ENCODE measurements at regions not wholly inside any gene's neighbourhood (a gene's known extent, or its start where the extent isn't known, plus 50 kb on each side); places are given as distances from the start of the nearest gene placed in this dataset.

- WGBS, 2 donors (ENCODE audit: low coverage in 1 of 2), result 85 to 88% methylated on average over 3 of the region's 3 CpGs
- H3K36me3 ChIP-seq, result no peaks in the 10 kb centered on the region
- H3K27ac ChIP-seq, result no peak overlapping the region
- no peak for ATAC-seq
- no peak overlapping the region for H3K4me3 ChIP-seq
- no peaks in the 10 kb centered on the region for H3K27me3 ChIP-seq
- no peaks in the 10 kb centered on the region for H3K9me3 ChIP-seq
- peaks cover 0 to 9% (median 0%) of the 10 kb centered on the region in 3 donors for H3K4me1 ChIP-seq
- TF ChIP-seq POLR2AphosphoS5 (IDR thresholded peaks at IDR 0.05) (no peak), CTCF (IDR thresholded peaks at IDR 0.05) (no peak), POLR2A (IDR thresholded peaks at IDR 0.05) (no peak), EP300 (IDR thresholded peaks at IDR 0.05) (no peak)
These were observed 337.0 kb downstream of the IPO8 start for GRCh38 chr12:30358671-30359070.

- Histone ChIP-seq H3K27me3 (no peaks in the 10 kb centered on the region), H3K4me3 (no peak overlapping the region), H3K4me1 (peaks cover 0 to 9% (median 0%) of the 10 kb centered on the region in 3 donors), H3K27ac (no peak overlapping the region), H3K36me3 (no peaks in the 10 kb centered on the region), H3K9me3 (no peaks in the 10 kb centered on the region)
- 45 to 59% methylated on average over 6 to 7 of the region's 7 CpGs for WGBS, 2 donors (ENCODE audit: low coverage in 1 of 2)
- ATAC-seq, result peak; percentile 50
- no peak for TF ChIP-seq EP300 (IDR thresholded peaks at IDR 0.05)
- TF ChIP-seq CTCF (IDR thresholded peaks at IDR 0.05), result no peak
- TF ChIP-seq POLR2A (IDR thresholded peaks at IDR 0.05), result no peak
- TF ChIP-seq POLR2AphosphoS5 (IDR thresholded peaks at IDR 0.05), result no peak
These were observed 337.7 kb downstream of the IPO8 start for GRCh38 chr12:30357766-30358490.

- H3K36me3 ChIP-seq, result no peaks in the 10 kb centered on the region
- 43 to 85% methylated on average over 4 of the region's 4 CpGs for WGBS, 2 donors (ENCODE audit: low coverage in 1 of 2)
- no peaks in the 10 kb centered on the region for H3K4me1 ChIP-seq
- no peak overlapping the region for H3K27ac ChIP-seq
- no peak for ATAC-seq
- H3K27me3 ChIP-seq, result no peaks in the 10 kb centered on the region
- peaks cover 0 to 19% (median 0%) of the 10 kb centered on the region in 3 donors for H3K9me3 ChIP-seq
- no peak overlapping the region for H3K4me3 ChIP-seq
- TF ChIP-seq POLR2AphosphoS5 (IDR thresholded peaks at IDR 0.05) (no peak), CTCF (IDR thresholded peaks at IDR 0.05) (no peak), POLR2A (IDR thresholded peaks at IDR 0.05) (no peak), EP300 (IDR thresholded peaks at IDR 0.05) (no peak)
These were observed 349.8 kb downstream of the IPO8 start for GRCh38 chr12:30345744-30346471.

- no peaks in the 10 kb centered on the region for H3K4me1 ChIP-seq
- H3K36me3 ChIP-seq, result no peaks in the 10 kb centered on the region
- H3K9me3 ChIP-seq, result peaks cover 0 to 7% (median 0%) of the 10 kb centered on the region in 3 donors
These were observed 365.1 kb downstream of the IPO8 start for GRCh38 chr12:30330565-30330964.

More at GRCh38 chr12:30330565-30330964, 365.1 kb downstream of the IPO8 start:
- no peak overlapping the region for H3K27ac ChIP-seq
- H3K27me3 ChIP-seq, result no peaks in the 10 kb centered on the region
- no peak for ATAC-seq
- TF ChIP-seq EP300 (IDR thresholded peaks at IDR 0.05) (no peak), CTCF (IDR thresholded peaks at IDR 0.05) (no peak), POLR2AphosphoS5 (IDR thresholded peaks at IDR 0.05) (no peak), POLR2A (IDR thresholded peaks at IDR 0.05) (no peak)
- H3K4me3 ChIP-seq, result no peak overlapping the region

Data from gastroesophageal sphincter (tissue), 4 donors.